ENCODE measurements at regions not wholly inside any gene's neighbourhood (a gene's known extent, or its start where the extent isn't known, plus 50 kb on each side); places are given as distances from the start of the nearest gene placed in this dataset.

- no peak for TF ChIP-seq CTCF (IDR thresholded peaks at IDR 0.05; ENCODE audit: insufficient read depth, low read depth, low read length, missing control alignments)
- H3K4me3 ChIP-seq (ENCODE audit: low read depth, low read length) = no peak overlapping the region
- no peak for DNase-seq (ENCODE audit: low read depth)
Measured at GRCh38 chr11:31995032-31995431, 95.8 kb upstream of the RCN1 start.

- DNase-seq (ENCODE audit: low read depth) = no peak
- H3K4me3 ChIP-seq (ENCODE audit: low read depth, low read length) = no peak overlapping the region
- TF ChIP-seq CTCF (IDR thresholded peaks at IDR 0.05; ENCODE audit: insufficient read depth, low read depth, low read length, missing control alignments) = no peak
Measured at GRCh38 chr11:31987118-31988005, 103.5 kb upstream of the RCN1 start.

- no peak for DNase-seq (ENCODE audit: low read depth)
- no peak overlapping the region for H3K4me3 ChIP-seq (ENCODE audit: low read depth, low read length)
- TF ChIP-seq CTCF (IDR thresholded peaks at IDR 0.05; ENCODE audit: insufficient read depth, low read depth, low read length, missing control alignments) = no peak
Measured at GRCh38 chr11:31986201-31986889, 104.5 kb upstream of the RCN1 start.

GRCh38 chr11:31981457-31981856 is 109.4 kb upstream of the RCN1 start:
- no peak for DNase-seq (ENCODE audit: low read depth)
- no peak for TF ChIP-seq CTCF (IDR thresholded peaks at IDR 0.05; ENCODE audit: insufficient read depth, low read depth, low read length, missing control alignments)
- no peak overlapping the region for H3K4me3 ChIP-seq (ENCODE audit: low read depth, low read length)

GRCh38 chr11:31977343-31977742 is 113.5 kb upstream of the RCN1 start:
- DNase-seq (ENCODE audit: low read depth) = no peak
- TF ChIP-seq CTCF (IDR thresholded peaks at IDR 0.05; ENCODE audit: insufficient read depth, low read depth, low read length, missing control alignments) = no peak
- H3K4me3 ChIP-seq (ENCODE audit: low read depth, low read length) = no peak overlapping the region

GRCh38 chr11:31974366-31975136 is 116.3 kb upstream of the RCN1 start:
- no peak for TF ChIP-seq CTCF (IDR thresholded peaks at IDR 0.05; ENCODE audit: insufficient read depth, low read depth, low read length, missing control alignments)
- DNase-seq (ENCODE audit: low read depth) = no peak
- H3K4me3 ChIP-seq (ENCODE audit: low read depth, low read length) = no peak overlapping the region
